ENCODE measurements at regions not wholly inside any gene's neighbourhood (a gene's known extent, or its start where the extent isn't known, plus 50 kb on each side); places are given as distances from the start of the nearest gene placed in this dataset.

- no peak for DNase-seq (ENCODE audit: low read depth)
- no peak for TF ChIP-seq CTCF (IDR thresholded peaks at IDR 0.05; ENCODE audit: insufficient read depth, low read depth, low read length, missing control alignments)
- no peak overlapping the region for H3K4me3 ChIP-seq (ENCODE audit: low read length)
Observed at GRCh38 chr4:157421365-157421764, 200.8 kb downstream of the GRIA2 start.
